ENCODE measurements at regions not wholly inside any gene's neighbourhood (a gene's known extent, or its start where the extent isn't known, plus 50 kb on each side); places are given as distances from the start of the nearest gene placed in this dataset.

DNA sequence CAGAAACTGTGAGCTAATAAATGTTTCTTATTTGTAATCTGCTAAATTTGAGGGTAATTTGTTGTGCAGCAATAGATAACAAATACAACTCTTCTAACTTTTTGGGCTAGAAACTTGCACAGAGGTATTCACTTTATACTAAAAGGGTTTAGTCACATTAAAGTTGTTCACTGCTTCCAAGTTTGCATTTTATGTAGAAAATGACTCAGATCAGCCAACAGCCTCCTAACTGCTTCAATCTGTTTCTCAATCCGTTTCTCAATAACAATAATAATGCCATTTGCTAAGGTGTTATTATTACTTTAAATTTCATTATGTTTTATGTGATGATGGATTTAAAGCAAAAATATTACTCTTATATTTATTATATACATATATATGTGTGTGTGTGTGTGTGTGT, 213.9 kb downstream of the CENPW start:
- TF ChIP-seq, protein P1, sequence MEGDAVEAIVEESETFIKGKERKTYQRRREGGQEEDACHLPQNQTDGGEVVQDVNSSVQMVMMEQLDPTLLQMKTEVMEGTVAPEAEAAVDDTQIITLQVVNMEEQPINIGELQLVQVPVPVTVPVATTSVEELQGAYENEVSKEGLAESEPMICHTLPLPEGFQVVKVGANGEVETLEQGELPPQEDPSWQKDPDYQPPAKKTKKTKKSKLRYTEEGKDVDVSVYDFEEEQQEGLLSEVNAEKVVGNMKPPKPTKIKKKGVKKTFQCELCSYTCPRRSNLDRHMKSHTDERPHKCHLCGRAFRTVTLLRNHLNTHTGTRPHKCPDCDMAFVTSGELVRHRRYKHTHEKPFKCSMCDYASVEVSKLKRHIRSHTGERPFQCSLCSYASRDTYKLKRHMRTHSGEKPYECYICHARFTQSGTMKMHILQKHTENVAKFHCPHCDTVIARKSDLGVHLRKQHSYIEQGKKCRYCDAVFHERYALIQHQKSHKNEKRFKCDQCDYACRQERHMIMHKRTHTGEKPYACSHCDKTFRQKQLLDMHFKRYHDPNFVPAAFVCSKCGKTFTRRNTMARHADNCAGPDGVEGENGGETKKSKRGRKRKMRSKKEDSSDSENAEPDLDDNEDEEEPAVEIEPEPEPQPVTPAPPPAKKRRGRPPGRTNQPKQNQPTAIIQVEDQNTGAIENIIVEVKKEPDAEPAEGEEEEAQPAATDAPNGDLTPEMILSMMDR (IDR thresholded peaks at IDR 0.05), result no peak
- no peak for TF ChIP-seq EP300 (IDR thresholded peaks at IDR 0.05)
